ENCODE measurements at regions not wholly inside any gene's neighbourhood (a gene's known extent, or its start where the extent isn't known, plus 50 kb on each side); places are given as distances from the start of the nearest gene placed in this dataset.
"Not testable (repeated sequence)": the region's sequence is repeated elsewhere in the genome, so short reads cannot be mapped to it uniquely, and the experiment has no call there.

- TF ChIP-seq EZH2 (IDR thresholded peaks at IDR 0.05; ENCODE audit: low read length) = no peak
- TF ChIP-seq, protein P1, sequence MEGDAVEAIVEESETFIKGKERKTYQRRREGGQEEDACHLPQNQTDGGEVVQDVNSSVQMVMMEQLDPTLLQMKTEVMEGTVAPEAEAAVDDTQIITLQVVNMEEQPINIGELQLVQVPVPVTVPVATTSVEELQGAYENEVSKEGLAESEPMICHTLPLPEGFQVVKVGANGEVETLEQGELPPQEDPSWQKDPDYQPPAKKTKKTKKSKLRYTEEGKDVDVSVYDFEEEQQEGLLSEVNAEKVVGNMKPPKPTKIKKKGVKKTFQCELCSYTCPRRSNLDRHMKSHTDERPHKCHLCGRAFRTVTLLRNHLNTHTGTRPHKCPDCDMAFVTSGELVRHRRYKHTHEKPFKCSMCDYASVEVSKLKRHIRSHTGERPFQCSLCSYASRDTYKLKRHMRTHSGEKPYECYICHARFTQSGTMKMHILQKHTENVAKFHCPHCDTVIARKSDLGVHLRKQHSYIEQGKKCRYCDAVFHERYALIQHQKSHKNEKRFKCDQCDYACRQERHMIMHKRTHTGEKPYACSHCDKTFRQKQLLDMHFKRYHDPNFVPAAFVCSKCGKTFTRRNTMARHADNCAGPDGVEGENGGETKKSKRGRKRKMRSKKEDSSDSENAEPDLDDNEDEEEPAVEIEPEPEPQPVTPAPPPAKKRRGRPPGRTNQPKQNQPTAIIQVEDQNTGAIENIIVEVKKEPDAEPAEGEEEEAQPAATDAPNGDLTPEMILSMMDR (optimal IDR thresholded peaks at IDR 0.05 in 1 of 3, IDR thresholded peaks at IDR 0.05 in 1 of 3, conservative IDR thresholded peaks at IDR 0.05 in 1 of 3; ENCODE audit: extremely low read depth in 1 of 3, insufficient read depth in 2 of 3, low read length in 3 of 3) = no peak
- dilution Hi-C loops (cut with MboI; ENCODE audit: extremely low pct_ligation_motif_present, low sequenced_read_pairs) = no loop called here
- H2AFZ ChIP-seq (ENCODE audit: control insufficient read depth, low read length) = no peak overlapping the region
- H3K9me1 ChIP-seq (ENCODE audit: control insufficient read depth, extremely low read depth, insufficient read depth, low read length) = no peaks in the 10 kb centered on the region
- no peaks in the 10 kb centered on the region for H3K4me1 ChIP-seq (ENCODE audit: control insufficient read depth, extremely low read depth, insufficient read depth, low read length)
- H3K27me3 ChIP-seq (ENCODE audit: control insufficient read depth, extremely low read depth, insufficient read depth, low read length) = no peaks in the 10 kb centered on the region
- H4K20me1 ChIP-seq (ENCODE audit: control insufficient read depth, extremely low read depth, insufficient read depth, low read length) = no peaks in the 10 kb centered on the region
- no peak overlapping the region for H3K27ac ChIP-seq (ENCODE audit: control insufficient read depth, insufficient read depth, low read length)
- no peaks in the 10 kb centered on the region for H3K79me2 ChIP-seq (ENCODE audit: control insufficient read depth, insufficient read depth, low read length)
- H3K9ac ChIP-seq (ENCODE audit: control insufficient read depth, extremely low read depth, insufficient read depth, low read length) = no peak overlapping the region
- H3K4me2 ChIP-seq (ENCODE audit: control insufficient read depth, extremely low read depth, insufficient read depth, low read depth, low read length) = no peak overlapping the region
- no peak overlapping the region for H3K4me3 ChIP-seq (ENCODE audit: control insufficient read depth in 2 of 3, extremely low read depth in 1 of 3, insufficient read depth in 2 of 3, low read depth in 1 of 3, low read length in 3 of 3)
- peaks cover 3% of the 10 kb centered on the region for H3K9me3 ChIP-seq (ENCODE audit: control insufficient read depth, low read depth, low read length)
- DNase-seq (ENCODE audit: low read depth, low spot score) (no peak), FAIRE-seq (no peak)
- no peaks in the 10 kb centered on the region for H3K36me3 ChIP-seq (ENCODE audit: control insufficient read depth in 2 of 2, extremely low read depth in 1 of 2, insufficient read depth in 2 of 2, low read length in 2 of 2)
Observed at GRCh38 chr10:57038531-57038930, 677.5 kb upstream of the ZWINT start.

GRCh38 chr10:57035310-57035709 lies 674.3 kb upstream of the ZWINT start:
- dilution Hi-C loops (cut with MboI; ENCODE audit: extremely low pct_ligation_motif_present, low sequenced_read_pairs) = no loop called here
- no peak for FAIRE-seq
- DNase-seq (ENCODE audit: low read depth, low spot score) = no peak

DNA sequence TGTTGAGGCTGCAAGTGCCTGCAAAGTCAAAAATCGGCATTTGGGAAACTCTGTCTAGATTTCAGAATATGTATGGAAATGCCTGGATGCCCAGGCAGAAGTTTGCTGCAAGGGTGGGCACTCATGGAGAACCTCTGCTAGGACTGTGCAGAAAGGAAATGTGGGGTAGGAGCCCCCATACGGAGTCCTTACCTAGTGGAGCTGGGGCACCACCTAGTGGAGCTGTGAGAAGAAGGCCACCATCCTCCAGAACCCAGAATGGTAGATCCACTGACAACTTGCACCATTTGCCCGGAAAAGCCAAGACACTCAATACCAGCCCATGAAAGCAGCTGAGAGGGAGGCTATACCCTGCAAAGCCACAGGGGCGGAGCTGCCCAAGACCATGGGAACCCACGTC lies 671.2 kb upstream of the ZWINT start:
- H3K27ac ChIP-seq (ENCODE audit: control insufficient read depth, insufficient read depth, low read length); H3K4me2 ChIP-seq (ENCODE audit: control insufficient read depth, extremely low read depth, insufficient read depth, low read depth, low read length); DNase-seq (ENCODE audit: low read depth, low spot score); H3K79me2 ChIP-seq (ENCODE audit: control insufficient read depth, insufficient read depth, low read length); H3K9me3 ChIP-seq (ENCODE audit: control insufficient read depth, low read depth, low read length); H3K4me1 ChIP-seq (ENCODE audit: control insufficient read depth, extremely low read depth, insufficient read depth, low read length); H2AFZ ChIP-seq (ENCODE audit: control insufficient read depth, low read length); H3K27me3 ChIP-seq (ENCODE audit: control insufficient read depth, extremely low read depth, insufficient read depth, low read length); H3K36me3 ChIP-seq (ENCODE audit: control insufficient read depth in 2 of 2, extremely low read depth in 1 of 2, insufficient read depth in 2 of 2, low read length in 2 of 2); FAIRE-seq; H3K9me1 ChIP-seq (ENCODE audit: control insufficient read depth, extremely low read depth, insufficient read depth, low read length); H4K20me1 ChIP-seq (ENCODE audit: control insufficient read depth, extremely low read depth, insufficient read depth, low read length); H3K4me3 ChIP-seq (ENCODE audit: control insufficient read depth in 2 of 3, extremely low read depth in 1 of 3, insufficient read depth in 2 of 3, low read depth in 1 of 3, low read length in 3 of 3); H3K9ac ChIP-seq (ENCODE audit: control insufficient read depth, extremely low read depth, insufficient read depth, low read length); dilution Hi-C loops (cut with MboI; ENCODE audit: extremely low pct_ligation_motif_present, low sequenced_read_pairs): not testable (repeated sequence)

More at GRCh38 chr10:57035310-57035709, 674.3 kb upstream of the ZWINT start:
- no peak overlapping the region for H3K9ac ChIP-seq (ENCODE audit: control insufficient read depth, extremely low read depth, insufficient read depth, low read length)
- H3K9me3 ChIP-seq (ENCODE audit: control insufficient read depth, low read depth, low read length) = peaks cover 3% of the 10 kb centered on the region
- H4K20me1 ChIP-seq (ENCODE audit: control insufficient read depth, extremely low read depth, insufficient read depth, low read length) = no peaks in the 10 kb centered on the region
- no peaks in the 10 kb centered on the region for H3K79me2 ChIP-seq (ENCODE audit: control insufficient read depth, insufficient read depth, low read length)
- H2AFZ ChIP-seq (ENCODE audit: control insufficient read depth, low read length) = no peak overlapping the region
- H3K27ac ChIP-seq (ENCODE audit: control insufficient read depth, insufficient read depth, low read length) = no peak overlapping the region
- H3K9me1 ChIP-seq (ENCODE audit: control insufficient read depth, extremely low read depth, insufficient read depth, low read length) = no peaks in the 10 kb centered on the region
- no peaks in the 10 kb centered on the region for H3K36me3 ChIP-seq (ENCODE audit: control insufficient read depth in 2 of 2, extremely low read depth in 1 of 2, insufficient read depth in 2 of 2, low read length in 2 of 2)
- TF ChIP-seq EZH2 (IDR thresholded peaks at IDR 0.05; ENCODE audit: low read length) = no peak
- H3K27me3 ChIP-seq (ENCODE audit: control insufficient read depth, extremely low read depth, insufficient read depth, low read length) = no peaks in the 10 kb centered on the region
- no peak overlapping the region for H3K4me3 ChIP-seq (ENCODE audit: control insufficient read depth in 2 of 3, extremely low read depth in 1 of 3, insufficient read depth in 2 of 3, low read depth in 1 of 3, low read length in 3 of 3)
- no peaks in the 10 kb centered on the region for H3K4me1 ChIP-seq (ENCODE audit: control insufficient read depth, extremely low read depth, insufficient read depth, low read length)
- H3K4me2 ChIP-seq (ENCODE audit: control insufficient read depth, extremely low read depth, insufficient read depth, low read depth, low read length) = no peak overlapping the region

All from keratinocyte (primary cell).